IPS DF 4.7 (cell line): ENCODE measurements at regions not wholly inside any gene's neighbourhood (a gene's known extent, or its start where the extent isn't known, plus 50 kb on each side); places are given as distances from the start of the nearest gene placed in this dataset.

Experiments used
- DNase-seq: peaks from one replicate; pipeline ENCODE4 v3.0.0-alpha.2; 2013; ENCODE audit warnings: low spot score; ENCODE audit errors: extremely low read depth

DNA sequence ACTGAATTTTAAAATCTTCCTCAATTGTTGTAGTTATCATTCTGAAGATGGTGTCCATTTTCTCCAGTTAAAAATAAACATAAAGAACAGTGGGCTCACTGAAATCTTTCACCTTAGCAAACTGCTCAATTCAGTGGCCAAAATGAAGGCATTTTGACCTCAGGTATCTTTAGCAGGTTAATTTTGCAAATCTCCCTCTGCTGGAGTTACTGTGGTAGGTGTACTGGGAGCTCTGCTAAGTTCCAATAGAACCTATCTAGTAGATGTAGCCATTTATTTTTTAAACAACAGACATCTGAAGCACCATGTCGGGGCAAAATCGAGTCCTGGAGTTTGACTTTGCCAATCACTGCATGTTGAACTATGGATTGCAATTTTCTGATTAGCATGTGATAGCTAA is 177.1 kb downstream of the IRS1 start:
- DNase-seq = peak; percentile 9

- no peak for DNase-seq
These were observed 179.4 kb downstream of the IRS1 start for GRCh38 chr2:226620176-226620575.

DNA sequence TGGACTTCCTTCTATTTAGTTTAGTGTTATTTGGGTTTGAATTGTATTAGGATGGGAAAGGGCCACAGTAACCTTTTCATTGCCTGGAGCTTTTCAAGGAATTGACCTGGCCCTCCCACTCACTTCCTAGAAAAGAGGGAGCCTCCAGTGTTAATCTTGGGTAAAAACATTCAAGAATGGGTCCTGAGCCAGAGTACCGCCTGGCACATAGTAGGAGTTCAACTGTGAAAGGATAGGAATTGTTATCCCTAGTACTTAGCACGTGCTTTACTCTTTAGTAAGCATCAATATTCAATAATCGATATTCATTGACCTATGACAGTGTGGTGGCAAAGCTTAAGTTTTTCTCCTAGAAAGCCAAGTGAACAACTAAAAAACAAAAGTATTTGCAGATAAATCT is 179.9 kb downstream of the IRS1 start:
- DNase-seq = no peak

DNA sequence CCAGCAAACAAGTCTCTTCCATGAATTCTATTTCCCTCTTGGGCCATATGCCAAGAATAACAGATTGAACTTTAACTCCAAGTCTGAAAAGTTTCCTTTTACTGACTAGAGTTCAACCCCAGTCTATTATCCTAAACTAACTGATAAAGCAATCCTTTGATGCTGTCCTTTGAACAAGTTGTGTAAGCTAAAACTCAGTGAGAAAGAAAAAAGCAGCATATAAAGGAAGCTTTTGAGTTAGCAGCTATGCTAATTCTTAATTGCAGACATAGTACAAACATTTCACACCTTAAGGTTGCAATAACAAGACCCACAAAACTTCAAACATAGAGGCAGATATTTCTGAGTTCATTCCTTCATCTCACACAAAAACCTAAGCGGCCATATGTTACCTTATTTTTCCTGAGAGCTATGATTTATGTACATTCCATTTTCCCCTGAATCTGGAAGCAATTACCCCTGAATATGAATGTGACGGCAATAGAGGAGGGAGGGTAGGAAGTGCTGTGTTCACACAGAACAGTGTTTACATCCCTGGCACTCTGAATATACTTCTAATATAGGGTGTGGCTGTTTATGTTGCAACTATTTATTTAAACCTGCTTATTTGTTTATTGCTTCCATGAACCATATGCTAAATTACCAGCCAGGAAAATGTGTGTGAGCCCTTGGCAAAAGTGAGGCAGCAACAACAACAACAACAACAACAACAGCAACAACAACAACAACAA is 180.6 kb downstream of the IRS1 start:
- no peak for DNase-seq

GRCh38 chr2:226618544-226618874 is 181.1 kb downstream of the IRS1 start:
- DNase-seq = no peak

GRCh38 chr2:226615891-226616290 is 183.7 kb downstream of the IRS1 start:
- DNase-seq = no peak

DNA sequence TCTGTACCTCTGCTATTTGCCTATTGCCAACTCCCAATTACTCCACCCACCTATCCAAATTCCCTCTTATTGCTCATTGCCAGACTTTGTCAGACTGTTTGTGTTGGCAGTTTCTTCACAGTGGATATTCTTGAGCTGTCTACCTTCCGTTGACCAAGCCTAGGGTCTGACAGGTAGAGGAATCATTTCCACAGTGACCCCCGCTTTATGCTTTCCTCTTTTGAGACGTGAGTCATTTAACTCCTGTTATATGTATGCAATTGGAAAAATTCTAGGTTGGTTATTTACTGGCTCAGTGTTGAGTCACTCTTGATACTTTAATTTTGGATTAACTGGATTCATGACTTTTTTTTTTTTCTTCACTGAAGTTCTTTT is 187.7 kb downstream of the IRS1 start:
- no peak for DNase-seq

DNA sequence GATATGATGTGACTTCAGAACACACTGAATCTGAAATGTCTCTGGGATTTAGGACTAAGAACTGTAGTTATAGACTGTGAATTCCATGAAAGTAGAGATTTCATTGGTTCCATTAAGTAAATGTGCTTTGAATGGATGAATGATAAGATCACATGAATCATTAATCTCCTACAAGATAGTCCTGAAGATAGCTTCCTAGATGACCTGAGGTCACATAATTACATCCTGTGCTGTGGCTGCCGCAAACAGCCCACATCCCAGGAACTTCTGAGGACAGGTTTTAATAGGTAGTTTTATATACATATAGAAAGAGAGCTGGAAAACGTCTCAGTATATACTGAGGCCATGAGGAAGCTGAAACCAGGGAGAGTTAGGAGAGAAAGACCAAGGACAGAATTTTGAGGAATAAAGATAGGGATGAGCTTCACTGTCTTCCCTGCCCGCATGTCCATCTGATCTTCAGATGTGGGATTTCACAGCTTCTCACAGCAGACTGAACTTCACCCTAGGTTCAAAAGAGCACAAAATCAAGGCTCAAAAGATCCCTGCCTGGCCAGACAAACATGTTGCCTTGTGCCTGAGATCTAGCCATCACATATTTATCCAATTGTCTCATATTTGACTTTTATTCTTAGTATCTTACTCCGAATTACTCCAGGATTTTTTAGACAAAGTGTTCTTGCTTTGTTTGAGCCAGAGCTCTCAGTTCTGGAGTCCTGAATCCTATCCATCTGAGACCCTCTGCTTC is 188.2 kb downstream of the IRS1 start:
- no peak for DNase-seq

- no peak for DNase-seq
These were observed 190.3 kb downstream of the IRS1 start for GRCh38 chr2:226609366-226609765.

GRCh38 chr2:226608451-226608850 is 191.2 kb downstream of the IRS1 start:
- DNase-seq = no peak

GRCh38 chr2:226607379-226607778 is 192.2 kb downstream of the IRS1 start:
- DNase-seq = no peak

GRCh38 chr2:226605642-226606041 is 194.0 kb downstream of the IRS1 start:
- no peak for DNase-seq

DNA sequence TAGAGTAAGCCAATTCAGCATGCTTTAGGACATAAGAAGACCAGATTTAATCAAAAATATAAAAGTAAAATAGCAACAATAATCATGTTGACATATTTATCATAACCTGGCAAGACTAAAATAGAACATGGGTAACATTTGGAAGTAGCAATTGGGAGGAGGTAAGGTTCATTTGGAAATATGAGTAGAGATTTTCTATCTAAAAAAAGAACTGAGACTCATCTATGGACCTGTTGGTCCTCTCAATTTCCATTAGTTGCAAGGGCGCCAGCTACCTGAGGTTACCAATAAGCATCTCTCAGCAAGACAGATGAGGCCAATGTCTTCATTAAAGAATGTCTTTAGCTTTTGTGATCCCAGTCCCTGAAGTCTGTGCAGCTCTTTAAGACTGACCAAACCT is 196.0 kb downstream of the IRS1 start:
- no peak for DNase-seq

GRCh38 chr2:226601881-226602662 is 197.5 kb downstream of the IRS1 start:
- DNase-seq = no peak

GRCh38 chr2:226600802-226601201 is 198.8 kb downstream of the IRS1 start:
- no peak for DNase-seq

DNA sequence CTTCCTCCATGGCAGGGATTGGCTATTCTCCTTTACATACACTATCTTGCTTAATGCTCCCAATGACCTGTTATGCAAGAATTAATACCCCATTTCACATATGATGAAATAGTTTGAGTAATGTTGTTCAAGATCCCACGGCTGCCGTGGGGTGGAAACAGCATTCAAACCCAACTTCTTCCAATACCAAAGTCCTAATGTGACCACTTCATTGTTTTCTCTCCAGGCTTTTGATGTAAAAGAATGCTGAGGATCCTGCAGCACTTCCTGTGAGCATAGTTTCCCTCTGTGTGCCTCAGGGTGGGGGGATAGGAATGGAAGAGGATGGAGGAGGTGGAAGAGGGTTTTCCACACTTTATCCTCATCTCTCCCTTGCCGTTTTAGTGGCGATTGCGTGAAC is 199.4 kb downstream of the IRS1 start:
- peak; percentile 14 for DNase-seq

DNA sequence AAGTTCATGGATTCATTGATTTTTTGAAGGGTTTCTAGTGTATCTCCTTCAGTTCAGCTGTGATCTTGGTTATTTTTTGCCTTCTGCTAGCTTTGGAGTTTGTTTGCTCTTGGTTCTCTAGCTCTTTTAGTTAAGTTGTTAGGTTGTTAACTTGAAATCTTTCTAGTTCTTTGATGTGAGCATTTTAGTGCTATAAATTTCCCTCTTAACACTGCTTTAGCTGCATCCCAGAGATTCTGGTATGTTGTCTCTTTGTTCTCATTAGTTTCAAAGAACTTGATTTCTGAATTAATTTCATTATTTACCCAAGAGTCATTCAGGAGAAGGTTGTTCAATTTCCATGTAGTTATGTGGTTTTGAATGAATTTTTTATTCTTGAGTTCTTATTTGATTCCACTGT is 210.6 kb downstream of the IRS1 start:
- DNase-seq = no peak

DNA sequence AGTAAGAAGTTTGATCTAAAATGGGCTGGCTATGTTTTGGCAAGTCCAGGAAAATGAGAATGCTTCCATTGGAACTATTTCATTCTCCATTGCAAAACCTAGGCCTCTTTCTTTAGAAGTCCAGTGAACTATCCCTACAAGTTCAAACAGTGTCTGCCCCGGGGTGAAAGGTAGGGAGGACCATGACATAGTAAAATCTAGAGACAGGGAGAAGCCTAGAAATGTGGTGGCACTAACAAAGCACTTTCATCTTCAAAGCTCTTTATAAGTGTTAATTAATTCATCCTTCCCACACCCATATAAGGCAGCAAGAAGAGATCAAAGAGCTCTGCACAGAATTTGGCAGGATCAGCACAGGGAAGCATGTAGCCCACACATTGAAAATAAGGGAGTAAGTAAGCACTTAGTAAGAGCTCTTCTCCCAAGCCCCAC is 214.5 kb downstream of the IRS1 start:
- DNase-seq = no peak

DNA sequence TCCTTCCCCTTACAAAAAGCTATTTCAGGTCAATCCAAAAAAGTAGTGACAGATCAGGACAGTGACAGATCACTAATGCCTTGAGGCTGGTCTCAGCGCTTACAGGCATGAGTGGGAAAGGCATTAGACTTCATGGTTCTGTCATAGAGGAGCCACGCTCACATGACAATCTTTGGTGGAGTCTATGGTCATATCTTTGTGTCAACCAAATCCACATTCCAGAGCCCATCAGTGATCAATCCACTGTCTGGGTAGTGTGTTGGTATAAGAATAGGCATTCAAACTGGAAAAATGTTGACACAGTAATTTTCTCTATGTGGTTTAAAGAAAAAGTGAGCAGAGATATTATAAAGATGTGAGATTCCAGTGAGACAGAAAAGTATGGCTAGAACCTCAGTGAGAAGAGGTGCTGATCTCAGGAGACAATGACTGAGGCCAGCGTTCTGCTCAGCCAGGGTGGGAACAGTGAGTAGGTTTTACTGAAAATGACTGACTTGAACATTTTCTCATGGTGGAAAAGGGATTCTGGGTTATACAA is 215.0 kb downstream of the IRS1 start:
- DNase-seq = no peak

- no peak for DNase-seq
These were observed 215.9 kb downstream of the IRS1 start for GRCh38 chr2:226583715-226584114.

- DNase-seq = no peak
These were observed 218.0 kb downstream of the IRS1 start for GRCh38 chr2:226581661-226582060.

GRCh38 chr2:226581004-226581403 is 218.6 kb downstream of the IRS1 start:
- no peak for DNase-seq
